ENCODE measurements at regions not wholly inside any gene's neighbourhood (a gene's known extent, or its start where the extent isn't known, plus 50 kb on each side); places are given as distances from the start of the nearest gene placed in this dataset.

DNA sequence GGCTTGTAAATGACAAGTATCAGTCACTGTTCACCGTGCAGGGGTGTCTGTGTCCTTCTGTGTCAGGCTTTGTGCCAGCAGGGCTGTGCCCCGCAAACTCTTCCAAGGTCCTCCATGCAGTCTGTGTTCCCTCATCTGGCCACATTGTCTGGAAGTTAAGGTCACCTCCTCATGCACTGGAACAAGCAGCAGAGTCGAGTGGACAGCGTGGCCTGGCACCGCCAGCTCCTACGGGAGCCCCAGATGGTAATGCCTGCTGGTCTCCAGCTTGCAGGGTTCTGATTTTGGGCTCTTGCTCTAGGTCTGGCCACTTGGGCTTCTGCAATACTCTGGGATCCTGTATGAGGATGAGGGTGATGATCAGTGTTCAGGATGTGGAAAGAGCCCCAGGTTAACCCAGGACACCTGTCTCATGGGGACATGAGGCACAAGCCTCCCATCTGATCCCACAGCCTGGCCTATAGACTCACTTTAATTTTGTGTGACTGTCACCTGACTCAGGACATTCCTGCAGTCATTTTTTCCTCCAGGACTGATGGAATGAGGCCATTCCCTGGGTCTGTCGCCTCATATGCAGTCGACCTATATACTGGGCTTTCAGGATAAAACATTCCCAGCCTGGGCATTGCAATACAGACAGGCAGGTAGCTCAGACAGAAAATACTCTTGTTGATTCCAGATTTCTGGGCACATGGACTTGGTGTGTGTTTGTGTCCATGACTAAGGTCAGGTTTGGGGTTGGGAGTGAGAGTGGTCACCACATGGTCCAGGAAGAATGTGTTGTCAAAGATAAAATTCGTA, 106.3 kb upstream of the TOP3B start:
- TF ChIP-seq, protein P1, sequence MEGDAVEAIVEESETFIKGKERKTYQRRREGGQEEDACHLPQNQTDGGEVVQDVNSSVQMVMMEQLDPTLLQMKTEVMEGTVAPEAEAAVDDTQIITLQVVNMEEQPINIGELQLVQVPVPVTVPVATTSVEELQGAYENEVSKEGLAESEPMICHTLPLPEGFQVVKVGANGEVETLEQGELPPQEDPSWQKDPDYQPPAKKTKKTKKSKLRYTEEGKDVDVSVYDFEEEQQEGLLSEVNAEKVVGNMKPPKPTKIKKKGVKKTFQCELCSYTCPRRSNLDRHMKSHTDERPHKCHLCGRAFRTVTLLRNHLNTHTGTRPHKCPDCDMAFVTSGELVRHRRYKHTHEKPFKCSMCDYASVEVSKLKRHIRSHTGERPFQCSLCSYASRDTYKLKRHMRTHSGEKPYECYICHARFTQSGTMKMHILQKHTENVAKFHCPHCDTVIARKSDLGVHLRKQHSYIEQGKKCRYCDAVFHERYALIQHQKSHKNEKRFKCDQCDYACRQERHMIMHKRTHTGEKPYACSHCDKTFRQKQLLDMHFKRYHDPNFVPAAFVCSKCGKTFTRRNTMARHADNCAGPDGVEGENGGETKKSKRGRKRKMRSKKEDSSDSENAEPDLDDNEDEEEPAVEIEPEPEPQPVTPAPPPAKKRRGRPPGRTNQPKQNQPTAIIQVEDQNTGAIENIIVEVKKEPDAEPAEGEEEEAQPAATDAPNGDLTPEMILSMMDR (conservative IDR thresholded peaks at IDR 0.05; ENCODE audit: low read depth, low read length): no peak
- no peak for TF ChIP-seq EZH2 (IDR thresholded peaks at IDR 0.05; ENCODE audit: borderline replicate concordance, low read depth, low read length, poor library complexity, severe bottlenecking)
- peaks cover 58% of the 10 kb centered on the region for H3K27me3 ChIP-seq (replicated peaks; ENCODE audit: insufficient read depth, low read depth, low read length, poor library complexity)

GRCh38 chr22:22087854-22088657, 105.5 kb upstream of the TOP3B start:
- no peak for TF ChIP-seq EZH2 (IDR thresholded peaks at IDR 0.05; ENCODE audit: borderline replicate concordance, low read depth, low read length, poor library complexity, severe bottlenecking)
- TF ChIP-seq, protein P1 (conservative IDR thresholded peaks at IDR 0.05; ENCODE audit: low read depth, low read length): no peak
- POLR2A ChIA-PET (ENCODE audit: low non-redundant PET): no interaction called here
- Histone ChIP-seq H3K4me1 (ENCODE audit: insufficient read depth, low read length, poor library complexity, severe bottlenecking) (no peaks in the 10 kb centered on the region), H3K4me3 (ENCODE audit: low read depth, low read length, poor library complexity, severe bottlenecking) (no peak overlapping the region), H3K27me3 (replicated peaks; ENCODE audit: insufficient read depth, low read depth, low read length, poor library complexity) (peaks cover 57% of the 10 kb centered on the region), H3K9me3 (ENCODE audit: low read depth, low read length, poor library complexity, severe bottlenecking) (no peaks in the 10 kb centered on the region), H3K36me3 (ENCODE audit: insufficient read depth, low read length, poor library complexity, severe bottlenecking) (no peaks in the 10 kb centered on the region), H3K27ac (ENCODE audit: low read depth, low read length, poor library complexity, severe bottlenecking) (no peak overlapping the region)
- BruUV-seq (replicated peaks): no TSS peak
- intact Hi-C loops (cut with micrococcal nuclease; ENCODE audit: unreplicated experiment): no loop called here
- CTCF ChIA-PET: no interaction called here
- DNase-seq (ENCODE audit: low spot score): no peak

More for the DNA sequence above, 106.3 kb upstream of the TOP3B start:
- no peak overlapping the region for H3K27ac ChIP-seq (ENCODE audit: low read depth, low read length, poor library complexity, severe bottlenecking)
- CTCF ChIA-PET: no interaction called here
- DNase-seq (ENCODE audit: low spot score): no peak
- no TSS peak for BruUV-seq (replicated peaks)
- no peaks in the 10 kb centered on the region for H3K9me3 ChIP-seq (ENCODE audit: low read depth, low read length, poor library complexity, severe bottlenecking)
- no peak overlapping the region for H3K4me3 ChIP-seq (ENCODE audit: low read depth, low read length, poor library complexity, severe bottlenecking)
- no peaks in the 10 kb centered on the region for H3K4me1 ChIP-seq (ENCODE audit: insufficient read depth, low read length, poor library complexity, severe bottlenecking)
- intact Hi-C loops (cut with micrococcal nuclease; ENCODE audit: unreplicated experiment): no loop called here
- no peaks in the 10 kb centered on the region for H3K36me3 ChIP-seq (ENCODE audit: insufficient read depth, low read length, poor library complexity, severe bottlenecking)
- POLR2A ChIA-PET (ENCODE audit: low non-redundant PET): no interaction called here

- no peak for TF ChIP-seq EZH2 (IDR thresholded peaks at IDR 0.05; ENCODE audit: borderline replicate concordance, low read depth, low read length, poor library complexity, severe bottlenecking)
- TF ChIP-seq, protein P1 (conservative IDR thresholded peaks at IDR 0.05; ENCODE audit: low read depth, low read length): no peak
- H3K9me3 ChIP-seq (ENCODE audit: low read depth, low read length, poor library complexity, severe bottlenecking): no peaks in the 10 kb centered on the region
- no peaks in the 10 kb centered on the region for H3K36me3 ChIP-seq (ENCODE audit: insufficient read depth, low read length, poor library complexity, severe bottlenecking)
- H3K4me1 ChIP-seq (ENCODE audit: insufficient read depth, low read length, poor library complexity, severe bottlenecking): no peaks in the 10 kb centered on the region
- no TSS peak for BruUV-seq (replicated peaks)
- no peak for DNase-seq (ENCODE audit: low spot score)
- H3K27me3 ChIP-seq (replicated peaks; ENCODE audit: insufficient read depth, low read depth, low read length, poor library complexity): peaks cover 56% of the 10 kb centered on the region
- CTCF ChIA-PET: no interaction called here
- POLR2A ChIA-PET (ENCODE audit: low non-redundant PET): no interaction called here
- intact Hi-C loops (cut with micrococcal nuclease; ENCODE audit: unreplicated experiment): no loop called here
- no peak overlapping the region for H3K27ac ChIP-seq (ENCODE audit: low read depth, low read length, poor library complexity, severe bottlenecking)
- no peak overlapping the region for H3K4me3 ChIP-seq (ENCODE audit: low read depth, low read length, poor library complexity, severe bottlenecking)
Observed at GRCh38 chr22:22086501-22087158, 104.0 kb upstream of the TOP3B start.

Data from A673 (cell line).